Stomach (tissue), 4 donors: ENCODE measurements at regions not wholly inside any gene's neighbourhood (a gene's known extent, or its start where the extent isn't known, plus 50 kb on each side); places are given as distances from the start of the nearest gene placed in this dataset.

Experiments
- CTCF ChIP-seq, 7 experiments: fragments of 450-650 bp in 4 of 7; fragments of 200-600 bp in 3 of 7; sonication (generic) in 3 of 7; IDR thresholded peaks; one replicate each; pipeline ENCODE4 v1.5.1; 2016 to 2019; ENCODE audit warnings: antibody characterized with exemption in 7 of 7, control low read depth in 2 of 7, mild to moderate bottlenecking in 1 of 7
- EP300 ChIP-seq: sonication (generic); formaldehyde crosslinking; IDR thresholded peaks from one replicate; pipeline ENCODE4 v1.6.1; 2017; ENCODE audit warnings: antibody characterized with exemption
- POLR2A ChIP-seq, 4 donors: fragments of 450-650 bp; IDR thresholded peaks; one replicate each; pipeline ENCODE4 v1.6.1; 2016; ENCODE audit warnings: antibody characterized with exemption in 4 of 4, control low read depth in 2 of 4, mild to moderate bottlenecking in 1 of 4, moderate library complexity in 1 of 4
- POLR2AphosphoS5 ChIP-seq, 3 donors: sonication (generic); formaldehyde crosslinking; IDR thresholded peaks; one replicate each; pipeline ENCODE4 v1.6.1; 2016; ENCODE audit warnings: antibody characterized with exemption in 3 of 3

- no peak for TF ChIP-seq CTCF (IDR thresholded peaks at IDR 0.05)
- TF ChIP-seq POLR2A (IDR thresholded peaks at IDR 0.05): no peak
- TF ChIP-seq EP300: no peak
- TF ChIP-seq POLR2AphosphoS5 (IDR thresholded peaks at IDR 0.05): no peak
Measured at GRCh38 chr9:81083067-81083466, 606.3 kb downstream of the TLE1 start.
